ENCODE measurements at regions not wholly inside any gene's neighbourhood (a gene's known extent, or its start where the extent isn't known, plus 50 kb on each side); places are given as distances from the start of the nearest gene placed in this dataset.

DNA sequence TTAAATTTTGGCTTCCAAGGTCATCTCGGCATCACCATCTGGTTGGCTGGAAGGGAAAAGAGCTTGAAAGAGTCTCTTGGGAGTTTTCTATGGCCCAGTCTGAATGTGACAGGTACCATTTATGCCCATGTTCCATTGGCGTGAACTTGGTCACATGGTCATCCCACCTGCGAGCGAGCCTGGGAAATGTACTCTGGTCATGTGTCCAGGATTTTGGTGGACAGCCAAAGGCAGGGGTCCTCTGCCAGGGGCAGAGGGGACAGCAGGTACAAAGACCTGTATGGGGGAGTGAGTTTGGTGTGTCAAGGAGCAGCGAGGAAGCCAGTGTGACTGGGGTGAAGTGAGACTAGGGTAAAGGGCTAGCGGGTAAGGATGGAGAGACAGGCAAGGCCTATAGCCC is 112.6 kb downstream of the CDC5L start:
- DNase-seq (ENCODE audit: low spot score): no peak

GRCh38 chr6:44503471-44503870 is 116.0 kb downstream of the CDC5L start:
- no peak for DNase-seq (ENCODE audit: low spot score)

DNA sequence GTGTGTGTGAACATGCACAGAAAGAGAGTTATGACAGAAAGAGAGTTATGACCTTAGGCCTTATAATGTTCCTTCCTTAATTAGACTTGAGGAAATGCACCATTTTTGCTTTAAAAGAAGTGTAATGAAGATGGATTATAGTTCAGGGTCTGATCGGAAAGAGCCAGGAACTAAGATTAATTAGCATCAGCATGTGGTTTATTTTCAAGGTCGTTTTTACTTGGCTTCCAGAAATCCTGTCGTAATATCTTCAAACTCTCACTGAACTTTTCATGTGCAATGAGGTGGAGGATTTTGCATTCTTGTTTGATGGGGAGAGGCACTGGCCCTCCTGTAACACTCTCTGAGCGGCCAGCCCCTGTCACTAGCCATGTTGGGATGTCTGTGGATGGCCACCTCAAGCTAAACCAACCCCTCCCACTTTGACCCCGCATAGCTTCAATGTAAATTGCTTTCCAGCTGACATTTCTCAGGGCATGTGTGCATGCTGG is 116.8 kb downstream of the CDC5L start:
- no peak for DNase-seq (ENCODE audit: low spot score)

DNA sequence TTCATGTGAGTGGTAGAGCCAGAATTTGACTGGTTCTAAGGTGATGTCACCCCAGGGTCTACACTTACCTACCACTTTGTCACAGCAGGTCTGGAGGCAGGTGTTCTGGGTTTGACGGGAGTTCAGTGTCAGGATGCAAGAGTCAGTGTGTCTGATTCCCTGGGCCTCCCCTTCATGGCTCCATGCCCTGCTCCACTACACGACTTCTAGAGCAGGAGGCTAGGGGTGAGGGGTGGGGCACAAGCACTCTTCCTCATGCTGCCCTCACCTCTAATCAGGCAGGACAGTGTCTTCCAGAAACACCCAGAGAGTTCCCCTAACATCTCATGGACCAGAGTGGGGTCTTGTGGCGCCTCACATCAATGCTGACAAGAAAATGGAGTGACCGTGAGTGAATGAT is 118.2 kb downstream of the CDC5L start:
- no peak for DNase-seq (ENCODE audit: low spot score)

GRCh38 chr6:44507014-44507413 is 119.5 kb downstream of the CDC5L start:
- no peak for DNase-seq (ENCODE audit: low spot score)

DNA sequence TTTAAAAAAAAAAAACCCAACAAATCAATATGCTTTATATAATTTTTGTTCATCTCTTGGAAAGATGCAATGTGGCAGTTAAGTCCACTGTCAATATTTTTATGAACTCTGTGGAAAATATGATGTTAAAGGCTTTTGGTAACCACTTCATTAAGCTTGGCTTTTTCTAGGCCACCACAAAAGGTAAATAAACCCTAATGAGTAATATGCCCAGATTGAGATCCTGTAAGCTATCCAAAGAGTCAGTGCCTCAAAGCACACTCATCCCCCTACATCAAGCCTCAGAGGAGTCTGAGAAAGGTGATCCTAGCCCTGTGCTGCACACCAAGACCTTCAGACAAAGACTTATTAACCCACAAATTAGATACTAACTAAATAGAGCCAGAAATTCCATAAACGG is 121.1 kb downstream of the CDC5L start:
- no peak for DNase-seq (ENCODE audit: low spot score)

DNA sequence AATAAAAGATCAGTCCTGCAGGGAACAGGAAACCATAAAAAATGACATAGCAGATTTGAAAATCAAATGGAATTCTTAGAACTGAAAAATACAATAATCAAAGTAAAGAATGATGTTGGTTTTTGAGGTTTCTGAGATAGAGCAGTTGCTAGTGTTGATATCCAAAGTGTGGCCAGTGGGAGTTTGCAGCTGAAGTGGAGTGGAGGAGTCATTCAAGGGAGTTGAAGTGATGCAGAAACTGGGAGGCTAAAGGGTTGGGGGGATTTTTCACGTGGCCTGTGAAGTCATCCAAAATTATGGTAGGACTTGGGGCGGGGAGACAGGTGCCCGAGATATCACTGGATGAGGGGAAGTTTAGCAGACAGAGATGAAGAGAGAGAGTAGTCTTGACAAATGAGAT is 123.6 kb downstream of the CDC5L start:
- DNase-seq (ENCODE audit: low spot score): no peak

GRCh38 chr6:44512868-44513741 is 125.6 kb downstream of the CDC5L start:
- DNase-seq (ENCODE audit: low spot score): peak; percentile 33

GRCh38 chr6:44514085-44514484 is 126.6 kb downstream of the CDC5L start:
- DNase-seq (ENCODE audit: low spot score): no peak

- no peak for DNase-seq (ENCODE audit: low spot score)
Observed at GRCh38 chr6:44514576-44515193, 127.2 kb downstream of the CDC5L start.

DNA sequence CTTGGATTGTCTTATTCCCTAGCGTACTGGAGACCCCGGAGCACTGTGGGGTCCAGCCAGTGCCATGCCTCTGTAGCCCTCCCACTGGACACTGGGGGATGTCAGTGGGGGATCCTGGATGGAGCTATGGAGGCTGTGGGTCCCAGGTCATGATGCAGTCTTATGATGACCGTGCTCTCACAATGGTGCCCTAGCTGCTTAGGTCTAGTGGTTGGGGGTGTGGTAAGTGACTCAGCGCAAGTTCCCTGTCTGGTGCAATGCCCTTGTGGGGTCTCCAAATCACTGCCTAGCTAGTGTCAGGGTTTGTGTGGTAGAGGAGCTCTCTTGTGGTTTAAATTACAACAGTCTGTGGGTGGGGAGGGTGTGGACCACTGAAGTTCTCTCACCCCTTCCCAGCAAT is 135.4 kb downstream of the CDC5L start:
- DNase-seq (ENCODE audit: low spot score): no peak

- no peak for DNase-seq (ENCODE audit: low spot score)
Observed at GRCh38 chr6:44524476-44525227, 137.1 kb downstream of the CDC5L start.

DNA sequence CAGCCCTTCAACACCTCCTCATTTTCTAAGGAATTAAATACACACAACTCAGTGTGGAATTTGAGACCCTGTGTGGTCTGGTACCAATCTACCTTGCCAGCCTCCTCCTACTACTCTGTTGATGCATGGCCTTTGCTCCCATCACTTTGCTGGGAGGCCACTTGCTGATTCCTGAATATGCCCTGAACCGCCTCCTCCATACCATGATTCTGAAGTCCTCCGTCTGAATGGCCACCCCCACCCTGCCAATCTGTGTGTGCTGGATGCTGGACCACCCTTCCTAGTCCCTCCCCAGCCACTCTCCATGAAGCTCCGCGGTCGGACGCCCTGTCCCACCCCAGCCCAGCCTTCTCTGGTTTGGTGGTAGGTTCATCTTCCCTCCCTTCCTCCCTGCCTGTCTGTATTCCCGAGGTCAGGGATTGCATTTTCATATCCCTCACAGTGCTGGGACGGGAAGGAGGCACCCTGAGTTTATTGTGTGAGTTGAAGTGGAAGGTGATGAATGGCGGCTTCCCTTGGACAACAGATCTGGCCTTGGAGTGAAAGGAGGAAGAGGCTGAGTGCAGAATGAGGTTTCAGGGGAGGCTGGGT is 138.3 kb downstream of the CDC5L start:
- no peak for DNase-seq (ENCODE audit: low spot score)

DNA sequence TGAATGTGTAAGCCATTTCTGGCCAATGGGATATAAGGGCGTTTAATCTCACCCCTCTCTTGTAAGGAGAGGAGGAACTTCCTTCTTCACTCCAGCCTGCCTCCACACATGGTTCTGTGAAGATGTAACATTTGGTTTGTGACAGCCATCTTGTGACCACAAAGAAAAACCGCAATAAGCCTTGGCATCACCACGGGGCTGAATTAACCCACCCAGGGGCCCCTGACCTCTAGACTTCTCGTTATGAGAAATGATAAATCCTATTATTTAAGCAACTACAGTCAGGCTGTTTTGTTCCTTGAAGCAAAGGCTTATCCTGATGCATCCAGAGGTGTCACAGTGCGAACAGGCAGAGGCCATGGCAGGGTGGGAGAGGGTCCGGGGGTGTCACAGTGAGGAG is 139.7 kb downstream of the CDC5L start:
- no peak for DNase-seq (ENCODE audit: low spot score)

- no peak for DNase-seq (ENCODE audit: low spot score)
Observed at GRCh38 chr6:44527583-44528369, 140.3 kb downstream of the CDC5L start.

DNA sequence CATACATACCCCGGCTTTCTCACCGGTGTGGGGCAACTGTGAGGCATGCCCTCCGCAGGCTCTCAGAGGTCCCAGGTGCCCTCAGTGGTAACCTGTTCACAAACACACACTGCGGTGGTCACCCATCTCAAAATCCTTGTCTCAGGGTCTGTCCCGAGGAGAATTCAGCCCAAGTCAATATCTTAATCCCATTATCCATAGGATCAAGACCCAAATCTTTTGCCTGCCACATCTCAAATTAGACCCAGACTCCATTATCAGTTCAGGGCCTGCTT is 140.8 kb downstream of the CDC5L start:
- DNase-seq (ENCODE audit: low spot score): no peak

DNA sequence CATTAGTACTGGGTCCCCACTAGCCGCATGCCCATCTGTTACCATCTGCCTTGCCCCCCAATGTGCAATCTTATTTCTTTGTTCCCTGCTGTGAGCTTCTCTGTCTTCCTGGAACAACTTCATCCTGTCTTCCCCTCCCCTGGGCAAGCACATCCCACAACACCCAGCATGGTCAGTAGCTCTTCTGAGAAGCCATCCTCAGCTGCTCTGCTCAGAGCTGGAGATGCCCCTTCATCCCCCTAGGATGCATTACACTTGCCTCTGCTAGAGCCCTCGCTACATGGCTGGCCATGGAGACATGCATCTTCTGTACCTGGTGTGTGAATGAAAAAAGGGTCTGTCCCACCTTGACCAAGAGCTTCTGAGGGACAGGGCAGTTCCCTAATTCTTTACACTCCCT is 141.2 kb downstream of the CDC5L start:
- DNase-seq (ENCODE audit: low spot score): no peak

DNA sequence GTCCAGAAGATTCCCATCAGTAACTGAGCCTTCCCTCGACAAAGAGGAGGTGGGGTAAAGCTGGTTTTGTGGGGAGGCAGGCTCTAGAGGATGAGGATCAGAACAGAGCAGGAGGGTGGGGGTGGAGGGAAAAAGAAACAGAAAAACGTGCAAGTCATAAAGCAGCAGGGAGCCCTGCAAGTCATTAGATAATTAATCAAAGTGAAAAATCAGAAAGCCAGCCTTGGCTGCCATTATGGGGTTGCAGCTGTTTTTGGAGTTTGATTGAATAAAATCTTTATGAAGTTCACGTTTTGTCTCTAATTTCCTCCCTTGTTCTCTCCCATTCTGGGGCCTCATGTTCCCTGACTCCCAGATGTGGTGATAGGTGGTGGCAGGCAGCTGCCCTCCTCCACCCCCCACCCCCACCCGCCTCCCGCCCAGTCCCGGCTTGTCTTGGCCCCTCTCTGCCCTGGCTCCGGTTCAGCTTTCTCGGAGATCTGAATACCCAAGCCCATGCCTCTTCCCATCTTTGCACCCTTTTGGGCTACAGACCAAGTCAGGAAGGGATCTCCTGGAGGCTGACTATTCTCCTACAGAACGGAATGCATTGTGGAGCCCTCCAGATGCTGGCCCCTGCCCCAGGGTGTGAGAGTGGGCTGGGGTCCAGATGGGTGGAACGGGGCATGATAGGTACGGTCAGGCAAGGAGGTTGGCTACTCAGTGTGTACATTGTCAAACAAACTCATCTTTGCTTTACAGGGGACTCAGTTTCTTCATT is 141.8 kb downstream of the CDC5L start:
- DNase-seq (ENCODE audit: low spot score): no peak

DNA sequence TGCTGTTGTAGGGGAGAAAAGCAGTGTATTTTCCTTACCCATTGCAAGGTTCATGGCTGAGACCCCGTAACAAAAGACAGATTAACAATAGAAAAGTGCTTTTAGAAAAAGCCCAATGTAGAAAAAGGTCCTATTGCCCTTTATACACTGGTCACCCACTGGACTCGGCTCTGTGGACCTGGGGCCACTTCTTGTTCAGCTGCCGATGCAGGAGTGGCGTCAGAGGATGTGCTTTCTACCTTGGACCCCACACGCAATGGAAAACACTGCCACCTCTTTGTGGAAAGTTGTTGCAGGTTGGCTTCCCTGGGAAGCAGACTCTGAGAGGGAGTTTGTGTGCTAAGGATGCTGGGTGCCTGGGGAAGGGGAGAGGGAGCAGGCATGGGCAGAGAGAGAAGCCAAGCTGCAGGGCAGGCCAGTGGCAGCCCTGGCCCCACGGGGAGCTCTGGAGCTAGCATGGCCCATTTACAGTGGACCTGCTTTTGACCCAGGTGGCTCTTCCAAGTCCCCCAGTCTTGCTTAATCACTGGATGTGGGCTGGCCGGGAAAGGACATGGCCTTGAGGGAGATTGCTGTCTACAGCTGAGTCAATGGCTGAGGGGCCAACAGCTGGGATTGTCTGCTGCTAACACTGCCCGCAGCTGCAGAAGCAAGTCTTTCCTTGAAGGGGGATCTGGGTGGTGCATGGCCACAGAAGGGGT is 142.9 kb downstream of the CDC5L start:
- no peak for DNase-seq (ENCODE audit: low spot score)

- DNase-seq (ENCODE audit: low spot score): no peak
Observed at GRCh38 chr6:44530910-44531234, 143.4 kb downstream of the CDC5L start.
